ENCODE measurements at regions not wholly inside any gene's neighbourhood (a gene's known extent, or its start where the extent isn't known, plus 50 kb on each side); places are given as distances from the start of the nearest gene placed in this dataset.

DNA sequence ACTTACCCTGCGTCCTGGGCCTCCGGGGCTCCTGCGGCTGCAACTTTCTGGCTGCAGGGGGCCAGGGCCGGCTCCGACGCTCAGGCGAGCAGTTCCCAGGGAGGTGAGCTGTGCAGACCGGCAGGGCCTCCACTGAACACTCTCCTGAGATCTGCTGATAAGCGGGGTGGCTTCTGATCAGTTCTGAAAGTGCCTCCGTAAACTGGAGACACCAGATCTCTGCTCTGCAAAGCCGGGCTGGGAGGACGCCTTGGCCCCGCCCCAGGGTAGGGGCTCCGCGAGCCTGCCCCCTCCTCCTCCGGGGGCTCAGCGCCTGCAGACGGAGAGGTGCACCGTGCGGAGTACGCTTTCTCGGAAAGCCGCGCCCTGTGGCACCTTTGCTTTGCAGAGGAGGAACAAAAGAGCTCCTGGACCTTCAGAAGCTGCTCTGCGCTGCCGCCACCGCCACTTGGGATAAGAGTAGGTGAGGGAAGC lies 141.3 kb upstream of the VKORC1L1 start:
- Histone ChIP-seq H3K9me3 (ENCODE audit: control insufficient read depth, insufficient read depth, low read length) (no peaks in the 10 kb centered on the region), H3K56ac (ENCODE audit: extremely low read depth, insufficient read depth, low read length) (no peak overlapping the region), H3K27me3 (ENCODE audit: control insufficient read depth, insufficient read depth, low read length) (no peaks in the 10 kb centered on the region), H3K4me3 (ENCODE audit: insufficient read depth, low read depth, low read length) (no peak overlapping the region), H3K4me1 (ENCODE audit: control insufficient read depth, insufficient read depth, low read length) (no peaks in the 10 kb centered on the region), H2AK9ac (replicated peaks; ENCODE audit: low read depth, low read length, poor library complexity) (peak overlapping the region; percentile 5), H3K9me1 (ENCODE audit: insufficient read depth, low read length) (no peaks in the 10 kb centered on the region), H2AK5ac (ENCODE audit: low read depth, low read length) (no peak overlapping the region), H3K14ac (replicated peaks; ENCODE audit: low read depth, low read length) (no peak overlapping the region), H3K36me3 (ENCODE audit: control insufficient read depth, insufficient read depth, low read length) (peaks cover 4% of the 10 kb centered on the region), H4K5ac (ENCODE audit: low read depth, low read length) (no peak overlapping the region), H2BK120ac (ENCODE audit: low read depth, low read length) (no peak overlapping the region), H4K91ac (ENCODE audit: insufficient read depth, low read depth, low read length) (no peak overlapping the region), H3K79me1 (ENCODE audit: low read depth in 1 of 2, low read length in 2 of 2) (no peaks in the 10 kb centered on the region), H3K9ac (ENCODE audit: low read depth, low read length) (0 out of 2 replicates have a peak overlapping the region, but pooled peaks have one; percentile 16), H3K18ac (ENCODE audit: low read depth, low read length) (no peak overlapping the region), H4K8ac (ENCODE audit: low read depth in 2 of 2, low read length in 2 of 2) (0 out of 4 replicates have a peak overlapping the region, but pooled peaks of 1 of the 2 experiments have one; percentile 23), H2BK15ac (ENCODE audit: low read depth, low read length) (no peak overlapping the region), H2BK5ac (ENCODE audit: low read depth, low read length, poor library complexity, severe bottlenecking) (no peak overlapping the region), H3K27ac (ENCODE audit: insufficient read depth, low read length) (no peak overlapping the region), H3K23ac (ENCODE audit: low read depth, low read length) (no peak overlapping the region), H4K20me1 (ENCODE audit: insufficient read depth, low read length) (no peaks in the 10 kb centered on the region), H3K4ac (ENCODE audit: low read depth, low read length) (no peak overlapping the region), H2AFZ (replicated peaks; ENCODE audit: low read length, poor library complexity) (peak overlapping the region; percentile 71), H2BK20ac (ENCODE audit: low read depth, low read length) (no peak overlapping the region), H3K4me2 (ENCODE audit: low read depth, low read length) (peak overlapping the region; percentile 29; the same call in 1 of the 2 replicates)
- TF ChIP-seq RAD21 (IDR thresholded peaks at IDR 0.05; ENCODE audit: low read length) = peak; percentile 22
- no peak for TF ChIP-seq RCOR1 (IDR thresholded peaks at IDR 0.05; ENCODE audit: insufficient replicate concordance, low read length)
- WGBS, 2 experiments (ENCODE audit: extremely low coverage in 2 of 2, insufficient read length in 1 of 2) = 33% methylated on average over 19 of the region's 27 CpGs; no CpG with 5 or more reads in 1 of the 2 experiments
- intact Hi-C loops (cut with micrococcal nuclease) = no loop called here
- no TSS peak for BruUV-seq (replicated peaks)
- ATAC-seq (ENCODE audit: low read depth) = peak; percentile 79
- ChIA-PET CTCF (interaction anchor here (0.6 kb wide), 1 partner anchor 145 kb away, joined by 3 read pairs; no protein-coding TSS in a partner anchor), POLR2A (ENCODE audit: unreplicated experiment) (interaction anchor here (0.6 kb wide), 1 partner anchor 57 kb away, joined by 3 read pairs; no protein-coding TSS in a partner anchor)
- dilution Hi-C loops (cut with HindIII; ENCODE audit: low sequenced_read_pairs, unreplicated experiment) = no loop called here
- in situ Hi-C loops (cut with MboI; ENCODE audit: low sequenced_read_pairs) = loop anchor here (25.0 kb wide), 1 partner anchor 231 kb away; no protein-coding TSS in a partner anchor
- DNase-seq = no peak

Measured in IMR-90 (cell line).